ENCODE measurements at regions not wholly inside any gene's neighbourhood (a gene's known extent, or its start where the extent isn't known, plus 50 kb on each side); places are given as distances from the start of the nearest gene placed in this dataset.

DNA sequence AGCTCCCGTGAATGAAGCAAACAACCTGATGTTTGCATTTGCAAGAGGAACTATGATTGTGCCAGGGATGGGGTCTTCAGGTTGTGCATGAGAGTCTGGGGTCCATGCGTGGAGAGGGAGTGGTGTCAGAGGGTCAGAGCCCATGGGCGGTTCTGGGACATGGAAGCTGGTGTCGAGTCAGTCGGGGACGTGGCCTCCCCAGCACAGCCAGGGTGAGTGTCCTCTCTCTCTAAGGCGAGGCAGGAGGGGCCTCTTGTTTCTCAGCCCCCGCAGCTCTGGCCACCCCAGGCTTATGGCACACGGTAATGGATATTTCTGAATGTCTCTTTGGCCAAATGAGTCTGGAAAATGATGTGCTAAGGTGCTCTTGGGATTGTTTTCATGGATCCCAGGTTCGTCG, 118.6 kb downstream of the RTP5 start:
- Histone ChIP-seq H3K4me1 (ENCODE audit: control insufficient read depth in 1 of 2, insufficient read depth in 2 of 2, low read length in 2 of 2) (no peaks in the 10 kb centered on the region), H4K8ac (ENCODE audit: low read depth, low read length) (no peak overlapping the region), H3K4me3 (ENCODE audit: low read depth, low read length) (no peak overlapping the region), H3K4me2 (ENCODE audit: low read length) (no peak overlapping the region), H3K9me3 (ENCODE audit: insufficient read depth, low read depth, low read length) (peaks cover 49% of the 10 kb centered on the region), H3K9ac (ENCODE audit: low read length) (no peak overlapping the region), H2AFZ (ENCODE audit: insufficient read depth, low read length, poor library complexity) (no peak overlapping the region), H3K23ac (ENCODE audit: low read length) (no peak overlapping the region), H2BK12ac (ENCODE audit: low read length) (no peak overlapping the region), H2BK5ac (ENCODE audit: low read depth, low read length, poor library complexity) (no peak overlapping the region), H3K4ac (ENCODE audit: low read depth, low read length) (no peak overlapping the region), H2AK5ac (ENCODE audit: low read length) (no peak overlapping the region), H3K79me1 (ENCODE audit: low read length) (no peaks in the 10 kb centered on the region), H3K27me3 (ENCODE audit: insufficient read depth, low read length) (no peaks in the 10 kb centered on the region), H3K79me2 (ENCODE audit: control insufficient read depth, insufficient read depth, low read length, poor library complexity) (no peaks in the 10 kb centered on the region), H2BK120ac (ENCODE audit: insufficient read depth, low read length, poor library complexity) (no peak overlapping the region), H3K27ac (ENCODE audit: low read depth, low read length) (no peak overlapping the region), H3K36me3 (ENCODE audit: control insufficient read depth in 1 of 2, insufficient read depth in 2 of 2, low read length in 2 of 2) (no peaks in the 10 kb centered on the region), H3K18ac (ENCODE audit: low read length) (no peak overlapping the region), H4K12ac (ENCODE audit: low read depth, low read length) (no peak overlapping the region), H4K91ac (ENCODE audit: low read depth, low read length) (no peak overlapping the region), H3K14ac (ENCODE audit: low read length) (no peak overlapping the region)
- DNase-seq, result no peak
- WGBS (ENCODE audit: extremely low coverage, insufficient coverage, insufficient read length), result no CpG with 5 or more reads among the region's 11 CpGs

DNA sequence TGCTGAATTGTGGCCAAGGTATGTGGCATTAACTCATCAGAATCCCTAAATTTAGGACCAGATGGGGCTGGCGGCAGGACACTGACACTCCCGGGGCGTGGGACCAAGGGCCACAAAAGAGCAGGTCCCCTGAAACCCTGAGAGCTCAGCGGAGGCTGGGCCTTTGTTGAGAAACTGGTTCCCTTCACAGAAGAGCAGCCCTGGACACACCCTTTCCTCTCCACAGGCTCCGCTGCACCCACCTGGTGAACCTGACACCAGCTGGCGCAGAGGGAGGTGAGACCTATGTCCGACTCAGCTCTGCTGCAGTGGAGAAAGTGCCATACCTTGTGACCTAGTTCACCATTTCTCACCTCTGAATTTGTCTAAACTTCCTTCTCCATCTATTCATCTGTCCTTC, 119.5 kb downstream of the RTP5 start:
- Histone ChIP-seq H3K79me2 (ENCODE audit: control insufficient read depth, insufficient read depth, low read length, poor library complexity) (no peaks in the 10 kb centered on the region), H2BK5ac (ENCODE audit: low read depth, low read length, poor library complexity) (no peak overlapping the region), H3K14ac (ENCODE audit: low read length) (no peak overlapping the region), H3K4me1 (ENCODE audit: control insufficient read depth in 1 of 2, insufficient read depth in 2 of 2, low read length in 2 of 2) (no peaks in the 10 kb centered on the region), H3K18ac (ENCODE audit: low read length) (no peak overlapping the region), H3K9ac (ENCODE audit: low read length) (no peak overlapping the region), H4K91ac (ENCODE audit: low read depth, low read length) (no peak overlapping the region), H4K12ac (ENCODE audit: low read depth, low read length) (no peak overlapping the region), H3K79me1 (ENCODE audit: low read length) (no peaks in the 10 kb centered on the region), H2BK120ac (ENCODE audit: insufficient read depth, low read length, poor library complexity) (no peak overlapping the region), H3K27me3 (ENCODE audit: insufficient read depth, low read length) (no peaks in the 10 kb centered on the region), H2AK5ac (ENCODE audit: low read length) (no peak overlapping the region), H3K36me3 (ENCODE audit: control insufficient read depth in 1 of 2, insufficient read depth in 2 of 2, low read length in 2 of 2) (no peaks in the 10 kb centered on the region), H3K4me2 (ENCODE audit: low read length) (no peak overlapping the region), H3K4me3 (ENCODE audit: low read depth, low read length) (no peak overlapping the region), H3K4ac (ENCODE audit: low read depth, low read length) (no peak overlapping the region), H2BK12ac (ENCODE audit: low read length) (no peak overlapping the region), H3K27ac (ENCODE audit: low read depth, low read length) (no peak overlapping the region), H3K9me3 (ENCODE audit: insufficient read depth, low read depth, low read length) (peaks cover 44% of the 10 kb centered on the region), H2AFZ (ENCODE audit: insufficient read depth, low read length, poor library complexity) (no peak overlapping the region), H3K23ac (ENCODE audit: low read length) (no peak overlapping the region), H4K8ac (ENCODE audit: low read depth, low read length) (no peak overlapping the region)
- no peak for DNase-seq
- no CpG with 5 or more reads among the region's 7 CpGs for WGBS (ENCODE audit: extremely low coverage, insufficient coverage, insufficient read length)

DNA sequence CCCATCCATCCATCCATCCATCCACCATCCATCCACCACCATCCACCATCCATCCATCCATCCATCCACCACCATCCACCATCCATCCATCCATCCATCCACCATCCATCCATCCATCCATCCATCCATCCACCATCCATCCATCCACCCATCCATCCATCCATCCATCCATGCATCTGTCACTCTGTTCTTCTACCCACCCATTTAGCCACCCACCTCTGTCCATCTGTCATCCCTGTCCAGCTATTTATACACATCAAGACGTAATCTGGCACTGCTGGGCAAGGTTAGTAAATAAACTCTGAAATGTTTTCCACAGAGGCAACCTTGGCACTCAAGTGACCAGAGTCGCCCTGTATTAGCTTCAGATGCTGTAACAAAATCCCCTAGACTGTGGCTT, 120.9 kb downstream of the RTP5 start:
- Histone ChIP-seq H3K4ac (ENCODE audit: low read depth, low read length) (no peak overlapping the region), H3K9ac (ENCODE audit: low read length) (no peak overlapping the region), H4K91ac (ENCODE audit: low read depth, low read length) (no peak overlapping the region), H3K14ac (ENCODE audit: low read length) (no peak overlapping the region), H3K27ac (ENCODE audit: low read depth, low read length) (no peak overlapping the region), H2AK5ac (ENCODE audit: low read length) (no peak overlapping the region), H3K79me1 (ENCODE audit: low read length) (no peaks in the 10 kb centered on the region), H3K79me2 (ENCODE audit: control insufficient read depth, insufficient read depth, low read length, poor library complexity) (no peaks in the 10 kb centered on the region), H3K4me2 (ENCODE audit: low read length) (no peak overlapping the region), H3K9me3 (ENCODE audit: insufficient read depth, low read depth, low read length) (peaks cover 48% of the 10 kb centered on the region), H4K12ac (ENCODE audit: low read depth, low read length) (no peak overlapping the region), H3K4me3 (ENCODE audit: low read depth, low read length) (no peak overlapping the region), H3K18ac (ENCODE audit: low read length) (no peak overlapping the region), H2BK5ac (ENCODE audit: low read depth, low read length, poor library complexity) (no peak overlapping the region), H3K4me1 (ENCODE audit: control insufficient read depth in 1 of 2, insufficient read depth in 2 of 2, low read length in 2 of 2) (no peaks in the 10 kb centered on the region), H2BK12ac (ENCODE audit: low read length) (no peak overlapping the region), H2AFZ (ENCODE audit: insufficient read depth, low read length, poor library complexity) (no peak overlapping the region), H3K23ac (ENCODE audit: low read length) (no peak overlapping the region), H2BK120ac (ENCODE audit: insufficient read depth, low read length, poor library complexity) (no peak overlapping the region), H3K27me3 (ENCODE audit: insufficient read depth, low read length) (no peaks in the 10 kb centered on the region), H3K36me3 (ENCODE audit: control insufficient read depth in 1 of 2, insufficient read depth in 2 of 2, low read length in 2 of 2) (no peaks in the 10 kb centered on the region), H4K8ac (ENCODE audit: low read depth, low read length) (no peak overlapping the region)
- no peak for DNase-seq
- WGBS (ENCODE audit: extremely low coverage, insufficient coverage, insufficient read length), result no CpG with 5 or more reads among the region's 2 CpGs

- no peak overlapping the region for H2AK5ac ChIP-seq (ENCODE audit: low read length)
- H4K8ac ChIP-seq (ENCODE audit: low read depth, low read length), result no peak overlapping the region
- no peak overlapping the region for H3K4me3 ChIP-seq (ENCODE audit: low read depth, low read length)
- no peak overlapping the region for H3K4me2 ChIP-seq (ENCODE audit: low read length)
- H3K4me1 ChIP-seq (ENCODE audit: control insufficient read depth in 1 of 2, insufficient read depth in 2 of 2, low read length in 2 of 2), result no peaks in the 10 kb centered on the region
- H4K91ac ChIP-seq (ENCODE audit: low read depth, low read length), result no peak overlapping the region
- H2BK120ac ChIP-seq (ENCODE audit: insufficient read depth, low read length, poor library complexity), result no peak overlapping the region
- H2AFZ ChIP-seq (ENCODE audit: insufficient read depth, low read length, poor library complexity), result no peak overlapping the region
- H2BK12ac ChIP-seq (ENCODE audit: low read length), result no peak overlapping the region
- no peaks in the 10 kb centered on the region for H3K36me3 ChIP-seq (ENCODE audit: control insufficient read depth in 1 of 2, insufficient read depth in 2 of 2, low read length in 2 of 2)
- no peak for DNase-seq
- no peak overlapping the region for H2BK5ac ChIP-seq (ENCODE audit: low read depth, low read length, poor library complexity)
- H3K9ac ChIP-seq (ENCODE audit: low read length), result no peak overlapping the region
- H3K79me1 ChIP-seq (ENCODE audit: low read length), result no peaks in the 10 kb centered on the region
- WGBS (ENCODE audit: extremely low coverage, insufficient coverage, insufficient read length), result no CpG with 5 or more reads among the region's 26 CpGs
- H3K23ac ChIP-seq (ENCODE audit: low read length), result no peak overlapping the region
- no peaks in the 10 kb centered on the region for H3K27me3 ChIP-seq (ENCODE audit: insufficient read depth, low read length)
- peaks cover 47% of the 10 kb centered on the region for H3K9me3 ChIP-seq (ENCODE audit: insufficient read depth, low read depth, low read length)
- no peak overlapping the region for H3K4ac ChIP-seq (ENCODE audit: low read depth, low read length)
- no peak overlapping the region for H3K14ac ChIP-seq (ENCODE audit: low read length)
- H4K12ac ChIP-seq (ENCODE audit: low read depth, low read length), result no peak overlapping the region
- H3K27ac ChIP-seq (ENCODE audit: low read depth, low read length), result no peak overlapping the region
- no peaks in the 10 kb centered on the region for H3K79me2 ChIP-seq (ENCODE audit: control insufficient read depth, insufficient read depth, low read length, poor library complexity)
- no peak overlapping the region for H3K18ac ChIP-seq (ENCODE audit: low read length)
Observed at GRCh38 chr2:241991299-241991698, 121.8 kb downstream of the RTP5 start.

Data from trophoblast cell (in vitro differentiated cells and primary cell).